GM23338 (cell line): ENCODE measurements at regions not wholly inside any gene's neighbourhood (a gene's known extent, or its start where the extent isn't known, plus 50 kb on each side); places are given as distances from the start of the nearest gene placed in this dataset.

Source experiments
- CREB1 ChIP-seq: fragments of 250-450 bp; sonication (Bioruptor Pico); IDR thresholded peaks from 2 replicates; pipeline ENCODE4 v1.5.0; 2020; ENCODE audit warnings: low read depth, mild to moderate bottlenecking, moderate library complexity
- CTCF ChIP-seq, 2 experiments: fragments of 200-600 bp in 1 of 2; sonication (generic) in 1 of 2; conservative IDR thresholded peaks; 2 replicates each; pipeline versions ENCODE4 v1.5.1 to v1.6.1; 2016 to 2017; ENCODE audit warnings: antibody characterized with exemption in 2 of 2, low read depth in 2 of 2, mild to moderate bottlenecking in 2 of 2, moderate library complexity in 1 of 2
- EZH2 ChIP-seq: fragments of 200-600 bp; sonication (generic); IDR thresholded peaks from one replicate; pipeline ENCODE4 v1.8.0; 2017; ENCODE audit warnings: antibody characterized with exemption, mild to moderate bottlenecking, low read depth; ENCODE audit not compliant: unreplicated experiment
- EZH2phosphoT487 ChIP-seq: fragments of 200-600 bp; sonication (generic); IDR thresholded peaks from one replicate; pipeline ENCODE4 v1.8.1; 2018; ENCODE audit warnings: antibody characterized with exemption; ENCODE audit not compliant: unreplicated experiment
- JUNB ChIP-seq: IDR thresholded peaks from one replicate; pipeline ENCODE4 v1.6.1; 2016; ENCODE audit warnings: antibody characterized with exemption; ENCODE audit not compliant: unreplicated experiment
- POLR2AphosphoS5 ChIP-seq: IDR thresholded peaks from 2 replicates; pipeline ENCODE4 v1.6.1; 2016; ENCODE audit warnings: antibody characterized with exemption, low read depth
- REST ChIP-seq: IDR thresholded peaks from one replicate; pipeline ENCODE4 v1.6.1; 2018; ENCODE audit warnings: antibody characterized with exemption; ENCODE audit not compliant: unreplicated experiment
- STAT1 ChIP-seq: IDR thresholded peaks from one replicate; pipeline ENCODE4 v1.6.1; 2016; ENCODE audit warnings: antibody characterized with exemption; ENCODE audit not compliant: unreplicated experiment

- TF ChIP-seq EZH2phosphoT487: no peak
- no peak for TF ChIP-seq CTCF (conservative IDR thresholded peaks at IDR 0.05; ENCODE audit: low read depth in 2 of 2)
- no peak for TF ChIP-seq REST
- TF ChIP-seq EZH2: no peak
- TF ChIP-seq POLR2AphosphoS5: no peak
- TF ChIP-seq JUNB: no peak
- TF ChIP-seq STAT1: no peak
- no peak for TF ChIP-seq CREB1 (CRISPR knock-in tag)
Observed at GRCh38 chr5:35502206-35502605, 115.5 kb upstream of the SPEF2 start.
